Parathyroid adenoma (tissue), 2 donors: ENCODE measurements at regions not wholly inside any gene's neighbourhood (a gene's known extent, or its start where the extent isn't known, plus 50 kb on each side); places are given as distances from the start of the nearest gene placed in this dataset.

Source experiments
- H2AFZ ChIP-seq: fragments of 300-600 bp; sonication (generic); one replicate; pipeline ENCODE4 v1.7.0; 2017; ENCODE audit warnings: antibody characterized with exemption, mild to moderate bottlenecking
- H3K27ac ChIP-seq: fragments of 300-600 bp; sonication (generic); one replicate; pipeline ENCODE4 v1.7.0; 2017
- H3K27me3 ChIP-seq: fragments of 300-600 bp; sonication (generic); one replicate; pipeline ENCODE4 v1.7.0; 2017; ENCODE audit warnings: low read length; ENCODE audit not compliant: control insufficient read depth, insufficient read depth
- H3K36me3 ChIP-seq: fragments of 300-600 bp; sonication (generic); one replicate; pipeline ENCODE4 v1.7.0; 2017; ENCODE audit warnings: low read length; ENCODE audit not compliant: control insufficient read depth, insufficient read depth
- H3K4me1 ChIP-seq: fragments of 300-600 bp; sonication (generic); one replicate; pipeline ENCODE4 v1.7.0; 2017; ENCODE audit warnings: control low read depth
- H3K4me2 ChIP-seq: fragments of 300-600 bp; sonication (generic); one replicate; pipeline ENCODE4 v1.7.0; 2017; ENCODE audit warnings: low read length
- H3K4me3 ChIP-seq: fragments of 300-600 bp; sonication (generic); one replicate; pipeline ENCODE4 v1.7.0; 2017; ENCODE audit warnings: low read depth, low read length
- H3K79me2 ChIP-seq: fragments of 300-600 bp; sonication (generic); one replicate; pipeline ENCODE4 v1.7.0; 2017; ENCODE audit warnings: control low read depth
- H3K9ac ChIP-seq: fragments of 300-600 bp; sonication (generic); one replicate; pipeline ENCODE4 v1.7.0; 2017; ENCODE audit warnings: mild to moderate bottlenecking
- H3K9me3 ChIP-seq: fragments of 300-600 bp; sonication (generic); one replicate; pipeline ENCODE4 v1.7.0; 2017; ENCODE audit warnings: low read length; ENCODE audit not compliant: control insufficient read depth
- TF ChIP-seq, protein P1 (sequence below): fragments of 300-600 bp; sonication (generic); IDR thresholded peaks from one replicate; pipeline ENCODE4 v1.7.0; 2017; ENCODE audit warnings: antibody characterized with exemption, mild to moderate bottlenecking
- donor health status: primary hyperparathyroidism.

DNA sequence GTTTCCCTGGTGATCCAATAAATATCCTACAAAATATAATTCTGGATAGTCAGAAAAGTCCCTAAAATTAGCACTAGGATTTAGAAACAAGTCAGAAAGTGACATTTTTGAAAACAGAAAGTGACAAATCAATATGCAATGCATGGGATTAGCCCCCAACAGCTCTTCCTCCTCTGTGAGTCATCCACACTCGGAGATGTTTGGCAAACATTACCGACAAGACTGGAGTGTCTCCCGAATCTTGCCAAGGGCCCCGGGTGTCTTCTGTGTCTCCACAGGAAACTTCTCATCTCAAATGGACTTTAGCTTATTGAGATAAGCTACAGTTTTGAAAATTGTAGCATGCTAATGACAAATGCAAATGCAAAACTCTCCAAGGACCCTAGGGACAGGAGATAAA, 398.9 kb upstream of the CCDC196 start:
- Histone ChIP-seq H3K79me2 (no peaks in the 10 kb centered on the region), H3K9me3 (no peaks in the 10 kb centered on the region), H3K9ac (no peak overlapping the region), H3K4me3 (no peak overlapping the region), H3K4me1 (no peaks in the 10 kb centered on the region), H2AFZ (no peak overlapping the region), H3K36me3 (no peaks in the 10 kb centered on the region), H3K27me3 (no peaks in the 10 kb centered on the region), H3K27ac (no peak overlapping the region), H3K4me2 (no peak overlapping the region)
- TF ChIP-seq, protein P1, sequence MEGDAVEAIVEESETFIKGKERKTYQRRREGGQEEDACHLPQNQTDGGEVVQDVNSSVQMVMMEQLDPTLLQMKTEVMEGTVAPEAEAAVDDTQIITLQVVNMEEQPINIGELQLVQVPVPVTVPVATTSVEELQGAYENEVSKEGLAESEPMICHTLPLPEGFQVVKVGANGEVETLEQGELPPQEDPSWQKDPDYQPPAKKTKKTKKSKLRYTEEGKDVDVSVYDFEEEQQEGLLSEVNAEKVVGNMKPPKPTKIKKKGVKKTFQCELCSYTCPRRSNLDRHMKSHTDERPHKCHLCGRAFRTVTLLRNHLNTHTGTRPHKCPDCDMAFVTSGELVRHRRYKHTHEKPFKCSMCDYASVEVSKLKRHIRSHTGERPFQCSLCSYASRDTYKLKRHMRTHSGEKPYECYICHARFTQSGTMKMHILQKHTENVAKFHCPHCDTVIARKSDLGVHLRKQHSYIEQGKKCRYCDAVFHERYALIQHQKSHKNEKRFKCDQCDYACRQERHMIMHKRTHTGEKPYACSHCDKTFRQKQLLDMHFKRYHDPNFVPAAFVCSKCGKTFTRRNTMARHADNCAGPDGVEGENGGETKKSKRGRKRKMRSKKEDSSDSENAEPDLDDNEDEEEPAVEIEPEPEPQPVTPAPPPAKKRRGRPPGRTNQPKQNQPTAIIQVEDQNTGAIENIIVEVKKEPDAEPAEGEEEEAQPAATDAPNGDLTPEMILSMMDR: no peak

DNA sequence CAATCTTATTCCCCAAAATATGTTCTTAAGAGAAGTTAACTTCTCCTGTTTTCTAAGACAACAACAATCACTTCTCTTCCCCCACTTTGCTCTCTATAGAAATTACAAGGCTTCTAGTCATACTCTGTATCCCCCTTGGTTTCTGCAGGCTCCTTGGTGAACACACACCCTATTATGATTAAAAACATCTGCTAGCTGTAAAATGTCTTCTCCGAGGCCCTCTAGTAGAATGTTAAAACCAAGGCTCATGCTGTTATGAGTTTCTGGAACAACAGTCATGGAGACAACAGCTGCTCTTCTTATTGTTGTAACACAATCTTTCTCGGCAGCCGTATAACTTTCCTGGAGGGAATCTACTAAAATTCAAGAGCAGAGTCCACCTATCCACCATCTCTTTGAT, 397.5 kb upstream of the CCDC196 start:
- H3K36me3 ChIP-seq: no peaks in the 10 kb centered on the region
- H3K9ac ChIP-seq: no peak overlapping the region
- no peak overlapping the region for H3K4me2 ChIP-seq
- H3K4me1 ChIP-seq: no peaks in the 10 kb centered on the region
- H3K27me3 ChIP-seq: no peaks in the 10 kb centered on the region
- no peaks in the 10 kb centered on the region for H3K9me3 ChIP-seq
- TF ChIP-seq, protein P1: no peak
- no peak overlapping the region for H2AFZ ChIP-seq
- H3K79me2 ChIP-seq: no peaks in the 10 kb centered on the region
- H3K4me3 ChIP-seq: no peak overlapping the region
- no peak overlapping the region for H3K27ac ChIP-seq

GRCh38 chr14:66092206-66092605, 394.0 kb upstream of the CCDC196 start:
- no peaks in the 10 kb centered on the region for H3K4me1 ChIP-seq
- no peaks in the 10 kb centered on the region for H3K9me3 ChIP-seq
- H2AFZ ChIP-seq: no peak overlapping the region
- TF ChIP-seq, protein P1: no peak
- no peak overlapping the region for H3K4me2 ChIP-seq
- H3K27ac ChIP-seq: no peak overlapping the region
- no peak overlapping the region for H3K9ac ChIP-seq
- H3K27me3 ChIP-seq: no peaks in the 10 kb centered on the region
- no peaks in the 10 kb centered on the region for H3K79me2 ChIP-seq
- no peaks in the 10 kb centered on the region for H3K36me3 ChIP-seq
- no peak overlapping the region for H3K4me3 ChIP-seq

DNA sequence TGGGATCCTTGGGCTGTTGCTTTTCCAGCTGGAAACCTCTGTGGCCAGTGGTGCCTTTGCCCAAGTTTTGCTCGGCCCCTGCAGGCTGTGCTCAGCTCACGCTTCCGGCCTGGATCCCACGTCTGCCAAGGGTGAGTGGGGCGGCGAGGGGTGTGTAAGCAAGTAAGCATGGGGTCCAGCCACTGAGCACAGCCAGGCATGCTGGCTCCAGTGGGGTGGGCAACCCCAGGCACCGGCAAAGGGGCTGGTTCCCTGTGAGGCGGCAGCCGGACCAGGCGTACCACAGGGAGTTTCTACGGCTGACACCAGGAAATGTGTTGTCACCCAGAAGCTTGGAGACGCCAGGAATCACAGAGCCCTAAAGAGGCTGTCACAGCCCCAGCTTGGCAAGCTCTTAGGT, 393.4 kb upstream of the CCDC196 start:
- H3K4me3 ChIP-seq: no peak overlapping the region
- no peak overlapping the region for H3K9ac ChIP-seq
- no peaks in the 10 kb centered on the region for H3K4me1 ChIP-seq
- no peak overlapping the region for H2AFZ ChIP-seq
- no peaks in the 10 kb centered on the region for H3K79me2 ChIP-seq
- H3K27ac ChIP-seq: no peak overlapping the region
- no peaks in the 10 kb centered on the region for H3K9me3 ChIP-seq
- H3K27me3 ChIP-seq: no peaks in the 10 kb centered on the region
- no peaks in the 10 kb centered on the region for H3K36me3 ChIP-seq
- TF ChIP-seq, protein P1: no peak
- no peak overlapping the region for H3K4me2 ChIP-seq

DNA sequence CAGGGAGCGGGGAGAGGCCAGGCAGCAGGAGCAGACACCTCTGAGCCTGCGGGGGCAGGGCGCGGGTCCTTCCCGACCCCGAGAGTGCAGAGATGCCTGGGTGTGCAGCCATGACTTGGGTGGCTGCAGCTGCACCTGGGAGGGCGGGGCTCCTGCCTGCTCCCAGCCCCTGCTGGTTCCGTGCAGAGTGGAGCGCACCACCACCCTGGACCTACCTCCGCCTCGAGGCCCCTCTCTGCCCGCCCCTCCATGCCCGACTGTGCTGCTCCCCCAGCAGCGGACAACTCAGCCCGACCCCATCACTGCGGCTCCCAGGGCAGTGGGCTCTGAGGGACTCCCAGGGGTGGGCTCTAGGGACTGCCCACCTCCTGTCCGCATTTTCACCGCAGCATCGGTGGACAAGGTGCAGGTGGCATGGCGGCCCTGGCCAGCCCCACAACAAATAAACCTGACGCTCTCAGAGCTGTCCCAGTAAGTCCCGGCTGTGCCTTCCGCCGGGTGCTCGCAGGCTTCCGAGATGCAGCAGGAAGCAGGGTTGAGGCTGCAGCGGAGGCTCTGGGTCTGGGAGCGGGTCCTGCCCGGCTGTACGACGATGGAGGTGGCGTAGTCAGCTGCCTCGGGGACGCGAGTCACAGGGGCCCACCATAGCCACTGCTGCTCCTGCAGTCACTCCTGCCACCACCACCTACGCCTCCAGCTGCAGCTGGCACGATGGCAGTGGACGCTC, 392.0 kb upstream of the CCDC196 start:
- H3K79me2 ChIP-seq: no peaks in the 10 kb centered on the region
- no peaks in the 10 kb centered on the region for H3K9me3 ChIP-seq
- TF ChIP-seq, protein P1: no peak
- H3K4me1 ChIP-seq: no peaks in the 10 kb centered on the region
- H3K36me3 ChIP-seq: no peaks in the 10 kb centered on the region
- H3K27me3 ChIP-seq: no peaks in the 10 kb centered on the region
- no peak overlapping the region for H3K27ac ChIP-seq
- no peak overlapping the region for H2AFZ ChIP-seq
- no peak overlapping the region for H3K4me3 ChIP-seq
- no peak overlapping the region for H3K4me2 ChIP-seq
- H3K9ac ChIP-seq: no peak overlapping the region
